ENCODE measurements at regions not wholly inside any gene's neighbourhood (a gene's known extent, or its start where the extent isn't known, plus 50 kb on each side); places are given as distances from the start of the nearest gene placed in this dataset.
"Not testable (repeated sequence)": the region's sequence is repeated elsewhere in the genome, so short reads cannot be mapped to it uniquely, and the experiment has no call there.

- no peak for DNase-seq (ENCODE audit: low read depth in 2 of 2)
These were observed 702.9 kb upstream of the ACVR2A start for GRCh38 chr2:147141930-147142329.

GRCh38 chr2:147139732-147140131 is 705.1 kb upstream of the ACVR2A start:
- not testable (repeated sequence) for DNase-seq (ENCODE audit: low read depth in 2 of 2)

- DNase-seq (ENCODE audit: low read depth in 2 of 2): no peak
These were observed 707.1 kb upstream of the ACVR2A start for GRCh38 chr2:147137711-147138110.

- DNase-seq (ENCODE audit: low read depth in 2 of 2): no peak
These were observed 709.5 kb upstream of the ACVR2A start for GRCh38 chr2:147135376-147135775.

GRCh38 chr2:147133286-147133908 is 711.4 kb upstream of the ACVR2A start:
- DNase-seq (ENCODE audit: low read depth in 2 of 2): no peak

GRCh38 chr2:147125145-147125544 is 719.7 kb upstream of the ACVR2A start:
- no peak for DNase-seq (ENCODE audit: low read depth in 2 of 2)

- DNase-seq (ENCODE audit: low read depth in 2 of 2): no peak
These were observed 721.9 kb upstream of the ACVR2A start for GRCh38 chr2:147122944-147123343.

- DNase-seq (ENCODE audit: low read depth in 2 of 2): no peak
These were observed 733.9 kb upstream of the ACVR2A start for GRCh38 chr2:147110962-147111361.

- DNase-seq (ENCODE audit: low read depth in 2 of 2): no peak
These were observed 734.5 kb upstream of the ACVR2A start for GRCh38 chr2:147110317-147110716.

GRCh38 chr2:147109291-147109690 is 735.5 kb upstream of the ACVR2A start:
- no peak for DNase-seq (ENCODE audit: low read depth in 2 of 2)

GRCh38 chr2:147108548-147108947 is 736.3 kb upstream of the ACVR2A start:
- DNase-seq (ENCODE audit: low read depth in 2 of 2): no peak

GRCh38 chr2:147101941-147102790 is 742.7 kb upstream of the ACVR2A start:
- no peak for DNase-seq (ENCODE audit: low read depth in 2 of 2)

GRCh38 chr2:147100406-147101035 is 744.3 kb upstream of the ACVR2A start:
- no peak for DNase-seq (ENCODE audit: low read depth in 2 of 2)

GRCh38 chr2:147099845-147100244 is 745.0 kb upstream of the ACVR2A start:
- no peak for DNase-seq (ENCODE audit: low read depth in 2 of 2)

- DNase-seq (ENCODE audit: low read depth in 2 of 2): no peak
These were observed 745.9 kb upstream of the ACVR2A start for GRCh38 chr2:147098940-147099339.

- no peak for DNase-seq (ENCODE audit: low read depth in 2 of 2)
These were observed 747.1 kb upstream of the ACVR2A start for GRCh38 chr2:147097747-147098146.

GRCh38 chr2:147096671-147097070 is 748.2 kb upstream of the ACVR2A start:
- DNase-seq (ENCODE audit: low read depth in 2 of 2): no peak

- no peak for DNase-seq (ENCODE audit: low read depth in 2 of 2)
These were observed 749.5 kb upstream of the ACVR2A start for GRCh38 chr2:147095376-147095775.

GRCh38 chr2:147094077-147094476 is 750.8 kb upstream of the ACVR2A start:
- DNase-seq (ENCODE audit: low read depth in 2 of 2): no peak

- DNase-seq (ENCODE audit: low read depth in 2 of 2): no peak
These were observed 752.6 kb upstream of the ACVR2A start for GRCh38 chr2:147092266-147092665.

- no peak for DNase-seq (ENCODE audit: low read depth in 2 of 2)
These were observed 753.4 kb upstream of the ACVR2A start for GRCh38 chr2:147091448-147091847.

GRCh38 chr2:147088871-147089270 is 756.0 kb upstream of the ACVR2A start:
- DNase-seq (ENCODE audit: low read depth in 2 of 2): no peak

GRCh38 chr2:147086715-147087114 is 758.1 kb upstream of the ACVR2A start:
- no peak for DNase-seq (ENCODE audit: low read depth in 2 of 2)

Data from dermis microvascular lymphatic vessel endothelial cell (primary cell).